Retina (tissue), 1 donor: ENCODE measurements at regions not wholly inside any gene's neighbourhood (a gene's known extent, or its start where the extent isn't known, plus 50 kb on each side); places are given as distances from the start of the nearest gene placed in this dataset.
"Not testable (repeated sequence)": the region's sequence is repeated elsewhere in the genome, so short reads cannot be mapped to it uniquely, and the experiment has no call there.

Experiments used
- DNase-seq: peaks from one replicate; pipeline ENCODE4 v3.0.0-alpha.2; 2016

- peak; percentile 29 for DNase-seq
Observed at GRCh38 chr10:60511477-60512229, 122.0 kb upstream of the ANK3 start.

GRCh38 chr10:60508831-60509230 is 119.2 kb upstream of the ANK3 start:
- no peak for DNase-seq

GRCh38 chr10:60508037-60508436 is 118.4 kb upstream of the ANK3 start:
- no peak for DNase-seq

- no peak for DNase-seq
Observed at GRCh38 chr10:60502621-60503020, 112.9 kb upstream of the ANK3 start.

- DNase-seq, result no peak
Observed at GRCh38 chr10:60498985-60499384, 109.3 kb upstream of the ANK3 start.

- DNase-seq, result no peak
Observed at GRCh38 chr10:60497364-60497763, 107.7 kb upstream of the ANK3 start.

- no peak for DNase-seq
Observed at GRCh38 chr10:60496181-60496580, 106.5 kb upstream of the ANK3 start.

- DNase-seq, result peak; percentile 9
Observed at GRCh38 chr10:60495338-60496055, 105.8 kb upstream of the ANK3 start.

GRCh38 chr10:60494774-60495173 is 105.1 kb upstream of the ANK3 start:
- DNase-seq, result no peak

GRCh38 chr10:60491162-60491561 is 101.5 kb upstream of the ANK3 start:
- no peak for DNase-seq

- no peak for DNase-seq
Observed at GRCh38 chr10:60490013-60490412, 100.3 kb upstream of the ANK3 start.

GRCh38 chr10:60488111-60488669 is 98.5 kb upstream of the ANK3 start:
- no peak for DNase-seq

GRCh38 chr10:60487543-60487942 is 97.9 kb upstream of the ANK3 start:
- no peak for DNase-seq

- DNase-seq, result no peak
Observed at GRCh38 chr10:60485025-60485424, 95.3 kb upstream of the ANK3 start.

- DNase-seq, result no peak
Observed at GRCh38 chr10:60480865-60481563, 91.3 kb upstream of the ANK3 start.

GRCh38 chr10:60479305-60480020 is 89.8 kb upstream of the ANK3 start:
- no peak for DNase-seq

GRCh38 chr10:60476451-60476850 is 86.8 kb upstream of the ANK3 start:
- no peak for DNase-seq

- DNase-seq, result no peak
Observed at GRCh38 chr10:60473557-60473956, 83.9 kb upstream of the ANK3 start.

GRCh38 chr10:60470091-60470490 is 80.4 kb upstream of the ANK3 start:
- no peak for DNase-seq

- DNase-seq, result not testable (repeated sequence)
Observed at GRCh38 chr10:60469147-60469546, 79.5 kb upstream of the ANK3 start.

- no peak for DNase-seq
Observed at GRCh38 chr10:60467202-60467546, 77.5 kb upstream of the ANK3 start.

GRCh38 chr10:60466267-60467201 is 76.9 kb upstream of the ANK3 start:
- DNase-seq, result no peak
